ENCODE measurements at regions not wholly inside any gene's neighbourhood (a gene's known extent, or its start where the extent isn't known, plus 50 kb on each side); places are given as distances from the start of the nearest gene placed in this dataset.

- DNase-seq (ENCODE audit: low read depth) = no peak
- TF ChIP-seq, protein P1, sequence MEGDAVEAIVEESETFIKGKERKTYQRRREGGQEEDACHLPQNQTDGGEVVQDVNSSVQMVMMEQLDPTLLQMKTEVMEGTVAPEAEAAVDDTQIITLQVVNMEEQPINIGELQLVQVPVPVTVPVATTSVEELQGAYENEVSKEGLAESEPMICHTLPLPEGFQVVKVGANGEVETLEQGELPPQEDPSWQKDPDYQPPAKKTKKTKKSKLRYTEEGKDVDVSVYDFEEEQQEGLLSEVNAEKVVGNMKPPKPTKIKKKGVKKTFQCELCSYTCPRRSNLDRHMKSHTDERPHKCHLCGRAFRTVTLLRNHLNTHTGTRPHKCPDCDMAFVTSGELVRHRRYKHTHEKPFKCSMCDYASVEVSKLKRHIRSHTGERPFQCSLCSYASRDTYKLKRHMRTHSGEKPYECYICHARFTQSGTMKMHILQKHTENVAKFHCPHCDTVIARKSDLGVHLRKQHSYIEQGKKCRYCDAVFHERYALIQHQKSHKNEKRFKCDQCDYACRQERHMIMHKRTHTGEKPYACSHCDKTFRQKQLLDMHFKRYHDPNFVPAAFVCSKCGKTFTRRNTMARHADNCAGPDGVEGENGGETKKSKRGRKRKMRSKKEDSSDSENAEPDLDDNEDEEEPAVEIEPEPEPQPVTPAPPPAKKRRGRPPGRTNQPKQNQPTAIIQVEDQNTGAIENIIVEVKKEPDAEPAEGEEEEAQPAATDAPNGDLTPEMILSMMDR (IDR thresholded peaks at IDR 0.05; ENCODE audit: insufficient read depth, low read length, severe bottlenecking) = no peak
- H3K4me3 ChIP-seq (ENCODE audit: low read depth, low read length) = no peak overlapping the region
- FAIRE-seq = peak; percentile 60
- H3K36me3 ChIP-seq (ENCODE audit: control insufficient read depth, insufficient read depth, low read length) = no peaks in the 10 kb centered on the region
- H3K27me3 ChIP-seq (ENCODE audit: control insufficient read depth, insufficient read depth, low read length) = no peaks in the 10 kb centered on the region
These were observed 51.0 kb upstream of the UNC93A start for GRCh38 chr6:167240034-167240541.

All from bronchial epithelial cell (primary cell).